ENCODE measurements at regions not wholly inside any gene's neighbourhood (a gene's known extent, or its start where the extent isn't known, plus 50 kb on each side); places are given as distances from the start of the nearest gene placed in this dataset.
"Not testable (repeated sequence)": the region's sequence is repeated elsewhere in the genome, so short reads cannot be mapped to it uniquely, and the experiment has no call there.

DNA sequence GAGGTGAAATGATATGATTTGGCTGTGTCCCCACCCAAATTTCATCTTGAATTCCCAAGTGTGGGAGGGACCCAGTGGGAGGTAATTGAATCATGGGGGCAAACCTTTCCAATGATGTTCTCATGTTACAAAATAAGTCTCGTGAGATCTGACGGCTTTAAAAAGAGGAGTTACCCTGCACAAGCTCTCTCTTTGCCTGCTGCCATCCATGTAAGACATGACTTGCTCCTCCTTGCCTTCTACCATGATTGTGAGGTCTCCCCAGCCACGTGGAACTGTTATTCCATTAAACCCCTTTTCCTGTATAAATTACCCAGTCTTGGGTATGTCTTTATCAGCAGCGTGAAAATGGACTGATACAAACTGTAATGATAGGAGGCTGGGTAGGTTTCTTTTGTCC is 145.1 kb downstream of the AKR1D1 start:
- DNase-seq, result not testable (repeated sequence)

DNA sequence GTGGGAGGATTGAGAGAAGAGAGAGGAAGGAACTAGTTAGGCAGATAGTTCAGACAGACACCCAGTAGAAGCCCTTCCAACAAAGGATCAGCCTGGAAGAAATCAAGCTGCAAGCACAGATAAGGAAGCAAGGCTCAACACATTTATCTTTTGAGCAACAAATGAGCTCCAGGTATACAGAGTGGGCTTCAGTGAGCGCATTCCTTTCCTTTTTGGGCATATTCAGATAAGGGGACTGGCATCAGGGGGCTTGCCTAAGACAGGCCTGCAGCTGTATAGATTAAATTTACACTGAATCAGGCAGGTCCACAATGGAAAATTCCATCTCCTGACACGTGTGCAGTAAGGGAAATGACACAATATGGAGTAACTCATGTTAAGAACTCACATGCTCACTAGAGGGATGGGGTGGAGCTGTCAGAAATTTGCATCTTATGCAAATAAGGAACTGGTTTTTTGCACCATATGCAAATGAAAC is 147.2 kb downstream of the AKR1D1 start:
- no peak for DNase-seq

DNA sequence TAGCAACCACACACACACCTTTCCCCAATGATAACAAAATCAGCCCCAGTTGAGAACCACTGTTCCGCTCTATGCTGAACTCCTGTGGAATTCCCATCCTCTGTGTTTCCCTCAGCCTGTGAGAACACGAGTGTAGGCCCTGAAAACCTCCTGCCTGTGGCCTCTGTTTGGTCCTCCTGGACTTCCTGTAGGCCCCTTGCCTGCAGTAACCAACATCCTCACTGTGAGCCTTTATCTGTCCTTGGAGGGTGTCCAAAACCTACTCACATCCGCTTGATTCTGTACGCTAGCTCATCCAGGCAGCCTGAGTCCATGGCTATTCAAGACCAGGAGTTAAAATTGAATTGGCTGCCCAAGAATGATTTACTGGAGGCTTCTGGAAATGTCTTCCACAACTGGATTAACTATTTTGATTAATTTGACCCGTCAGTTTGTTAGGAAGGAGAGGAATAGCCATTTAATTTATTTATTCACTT is 149.8 kb downstream of the AKR1D1 start:
- DNase-seq, result peak; percentile 4

DNA sequence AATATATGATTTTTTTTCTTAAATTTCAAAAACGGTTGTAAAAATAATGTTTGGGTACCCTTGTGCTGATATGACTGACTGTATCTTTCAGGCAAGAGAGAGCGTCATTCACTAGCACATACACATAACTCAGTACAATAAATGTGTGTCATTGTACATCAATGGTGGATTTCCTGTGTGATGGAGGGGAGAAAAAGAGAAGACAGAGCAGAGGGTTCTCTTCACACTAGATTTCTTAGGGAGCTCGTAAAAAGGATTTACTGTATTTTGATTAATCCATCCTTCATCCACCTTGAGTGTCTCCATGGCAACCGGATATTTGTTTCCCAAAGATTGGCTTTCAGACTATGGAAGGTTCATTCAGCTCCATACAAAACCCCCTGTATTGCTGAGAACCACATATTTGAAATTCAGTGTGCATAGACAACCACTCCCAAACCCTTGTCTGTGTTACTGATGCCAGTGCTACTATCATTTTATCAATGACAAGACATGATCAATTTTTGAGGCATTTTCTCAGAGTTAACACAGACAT is 150.6 kb downstream of the AKR1D1 start:
- no peak for DNase-seq

DNA sequence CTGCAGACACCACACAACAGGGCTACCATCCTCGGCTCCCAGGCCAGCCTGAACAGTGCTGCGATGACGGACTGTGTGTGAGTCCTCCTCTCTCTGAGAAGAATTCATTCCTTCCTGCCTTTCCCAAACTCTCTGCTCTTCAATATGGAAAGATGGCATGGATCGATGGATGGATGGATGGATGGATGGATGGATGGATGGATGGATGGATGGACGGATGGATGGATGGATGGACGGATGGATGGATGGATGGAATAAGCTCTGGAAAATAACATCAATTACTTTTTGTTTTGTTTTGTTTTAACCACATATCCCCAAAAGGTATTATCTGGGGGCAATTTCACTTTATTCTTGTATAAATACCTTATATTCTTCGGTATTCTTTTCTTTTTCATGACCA is 151.9 kb downstream of the AKR1D1 start:
- DNase-seq, result no peak

DNA sequence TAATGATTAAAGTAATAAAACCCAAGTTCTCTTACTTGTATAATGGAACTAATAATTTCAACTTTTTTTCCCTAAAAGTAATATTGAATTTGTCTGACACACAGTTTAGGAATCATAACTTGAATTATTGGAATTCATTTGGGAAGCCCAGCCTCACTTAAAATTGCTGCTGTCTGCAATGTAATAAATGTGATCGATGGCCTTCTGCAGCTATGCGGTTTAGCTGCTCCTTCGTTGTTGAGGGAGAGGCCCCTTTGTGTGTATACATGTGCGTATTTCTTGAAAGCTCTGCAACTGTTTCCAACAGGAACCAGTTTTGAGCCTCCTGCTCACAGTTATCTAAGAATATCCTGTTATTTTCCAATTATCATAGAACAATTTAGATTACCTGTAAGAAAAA is 152.5 kb downstream of the AKR1D1 start:
- peak; percentile 6 for DNase-seq

DNA sequence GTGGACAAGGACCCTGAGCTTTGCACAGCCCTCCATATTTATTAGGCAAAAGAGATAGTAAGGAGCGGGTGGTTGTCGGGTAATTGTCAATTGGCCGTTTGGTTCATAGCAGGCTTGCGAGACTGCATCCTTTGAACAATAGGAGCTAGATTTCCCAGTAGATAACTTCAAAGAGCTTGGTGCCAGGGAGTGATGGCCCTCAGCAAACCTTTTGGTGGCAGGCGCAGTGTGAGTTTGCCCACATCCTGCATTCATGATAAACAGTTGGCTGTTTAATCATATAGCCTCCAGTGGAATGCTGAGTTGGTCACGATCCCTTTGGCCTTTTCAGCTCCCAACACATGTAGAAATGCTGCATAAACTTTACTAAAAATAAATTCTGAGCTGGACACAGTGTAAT is 156.9 kb downstream of the AKR1D1 start:
- DNase-seq, result no peak

DNA sequence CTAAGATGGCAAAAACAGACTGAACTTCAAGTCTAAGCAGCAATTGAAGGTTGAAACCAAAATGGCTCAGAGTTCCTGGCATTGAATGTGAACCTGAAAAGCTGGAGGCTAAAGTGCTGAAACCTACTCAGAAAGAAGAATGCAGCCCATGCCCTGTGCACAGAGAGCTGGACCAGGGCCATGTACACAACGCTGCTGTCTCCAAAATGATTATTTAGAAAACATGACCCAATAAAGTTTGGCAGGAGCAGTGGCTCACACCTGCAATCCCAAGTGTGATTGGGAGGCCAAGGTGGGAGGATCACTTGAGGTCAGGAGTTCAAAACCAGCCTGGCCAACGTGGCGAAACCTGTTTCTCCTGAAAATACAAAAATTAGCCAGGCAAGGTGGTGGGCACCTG is 158.9 kb downstream of the AKR1D1 start:
- DNase-seq, result no peak

DNA sequence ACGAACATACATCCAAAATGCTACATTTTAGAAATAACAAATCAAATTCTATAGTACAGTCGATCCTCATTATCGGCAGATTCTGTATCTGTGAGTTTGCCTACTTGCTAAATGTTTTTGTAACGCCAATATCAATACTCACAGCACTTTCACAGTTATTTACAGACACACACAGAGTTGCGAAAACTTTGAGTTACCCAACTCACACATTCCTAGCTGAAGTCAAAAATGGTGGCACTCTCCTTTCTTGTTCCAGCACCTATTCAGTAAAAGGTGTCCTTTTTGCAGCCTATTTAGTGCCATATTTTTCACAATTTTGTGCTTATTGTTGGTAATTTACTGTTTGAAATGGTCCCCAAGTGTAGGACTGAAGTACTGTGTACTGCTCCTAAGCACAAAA is 161.7 kb downstream of the AKR1D1 start:
- DNase-seq, result no peak

DNA sequence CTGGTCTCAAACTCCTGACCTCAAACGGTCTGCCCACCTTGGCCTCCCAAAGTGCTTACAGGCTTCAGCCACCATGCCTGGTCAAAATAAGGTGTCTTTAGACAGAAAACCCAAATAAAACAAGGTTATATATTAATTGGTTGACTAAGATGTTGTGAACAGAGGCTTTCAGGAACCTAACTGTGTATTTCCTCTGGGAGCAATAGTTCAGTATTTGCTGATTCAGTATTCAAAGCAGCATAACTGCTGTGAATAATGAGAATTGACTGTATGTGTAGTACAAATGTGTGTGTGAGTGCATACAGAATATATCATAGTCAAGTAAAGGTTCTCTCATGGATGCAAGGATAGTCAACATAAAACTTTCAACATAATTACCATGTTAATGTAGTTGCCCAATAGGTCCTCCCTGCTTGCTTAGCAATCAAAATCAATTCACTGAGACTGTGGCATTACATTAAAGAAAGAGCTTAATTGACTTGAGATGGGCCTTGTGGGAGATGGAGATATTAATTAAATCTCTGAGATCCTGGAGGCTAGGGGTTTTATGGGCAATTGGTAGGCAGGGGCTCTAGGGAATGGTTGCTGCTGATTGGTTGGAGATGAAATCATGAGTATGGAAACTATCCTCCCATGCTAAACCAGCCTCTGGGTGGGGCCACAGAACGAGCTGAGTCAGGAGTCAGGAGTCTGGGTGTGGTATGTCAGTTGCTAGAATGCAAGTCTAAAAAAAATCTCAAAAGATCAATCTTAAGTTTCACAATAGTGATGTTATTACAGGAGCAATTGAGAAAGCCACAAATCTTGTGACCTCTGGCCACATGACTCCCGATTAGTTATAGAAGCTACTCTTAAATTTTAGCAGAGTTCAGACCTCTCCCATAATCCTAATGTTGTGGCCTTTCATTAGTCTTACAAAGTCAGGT is 162.7 kb downstream of the AKR1D1 start:
- DNase-seq, result no peak

DNA sequence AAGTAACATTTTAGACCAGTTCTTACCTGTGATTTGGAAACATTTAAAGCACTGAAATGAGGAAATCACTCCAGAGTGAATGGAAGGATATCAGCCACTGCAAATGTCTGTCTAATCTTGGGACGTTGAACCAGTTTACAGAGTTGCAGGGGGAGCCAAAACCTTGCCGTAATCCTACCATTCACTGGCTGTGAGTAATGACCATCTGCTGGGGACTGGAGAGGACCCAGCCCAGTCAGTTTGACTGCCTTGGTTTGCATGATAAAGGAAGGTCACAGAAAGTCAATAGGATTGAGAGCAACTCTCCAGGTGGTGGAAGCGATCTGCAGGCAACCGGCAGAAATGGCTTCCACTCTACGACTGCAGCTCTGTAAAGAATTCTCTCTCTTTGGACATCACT is 167.2 kb downstream of the AKR1D1 start:
- no peak for DNase-seq

DNA sequence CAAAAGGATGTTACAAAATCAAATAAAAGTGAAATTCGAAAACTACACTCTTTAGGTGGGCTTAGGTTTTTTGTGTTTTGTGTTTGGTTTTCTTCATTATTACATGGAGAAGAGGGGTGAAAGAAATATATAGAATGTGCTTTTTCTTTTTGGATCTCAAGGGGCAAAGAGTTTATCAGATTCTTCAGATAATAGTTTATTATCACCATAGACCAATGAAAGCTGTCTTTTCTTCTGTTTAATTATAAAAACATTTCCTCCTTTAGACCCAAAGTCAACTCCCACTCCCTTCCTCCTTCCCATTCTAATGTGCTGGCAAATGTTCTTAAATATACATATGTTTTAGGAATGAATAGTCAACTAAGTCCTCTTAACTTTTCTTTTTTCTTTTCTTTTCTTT is 167.6 kb downstream of the AKR1D1 start:
- DNase-seq, result no peak

DNA sequence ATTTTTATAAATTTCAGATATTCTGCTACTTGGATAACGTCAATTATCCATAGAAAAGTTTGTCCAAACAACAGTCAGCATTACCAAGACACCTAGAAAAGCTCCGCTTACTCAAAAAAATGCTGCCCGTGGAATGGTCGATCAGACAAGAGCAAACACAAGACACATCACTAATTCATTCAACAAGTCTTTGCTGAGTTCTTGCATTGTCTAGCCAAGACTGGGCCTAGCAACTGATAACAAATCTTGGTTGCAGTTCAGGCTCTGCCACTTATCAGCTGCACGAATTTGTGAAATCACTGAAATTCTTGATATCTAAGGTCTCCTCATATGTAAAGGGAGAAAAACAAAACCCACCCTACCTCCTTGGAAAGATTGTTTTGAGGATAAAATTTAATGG is 168.3 kb downstream of the AKR1D1 start:
- no peak for DNase-seq

DNA sequence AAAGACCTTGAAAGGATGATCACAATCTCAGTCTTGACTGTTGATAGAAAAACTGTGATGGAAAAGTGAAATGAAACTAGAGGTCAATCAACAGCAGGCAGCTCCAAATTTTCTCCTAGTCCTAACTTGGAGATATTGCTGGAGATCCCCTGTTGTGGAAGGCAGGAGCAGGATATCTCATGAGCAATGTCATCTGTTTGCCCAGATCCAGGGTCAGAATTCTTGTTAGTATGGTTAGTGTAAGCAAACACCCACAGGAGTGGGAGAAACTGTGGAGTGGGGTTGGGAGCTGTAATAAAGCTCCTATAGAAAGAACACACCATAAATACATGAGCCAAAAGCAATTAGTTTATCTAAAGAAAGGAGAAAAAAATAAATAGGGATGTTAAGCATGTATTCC is 169.0 kb downstream of the AKR1D1 start:
- DNase-seq, result no peak

DNA sequence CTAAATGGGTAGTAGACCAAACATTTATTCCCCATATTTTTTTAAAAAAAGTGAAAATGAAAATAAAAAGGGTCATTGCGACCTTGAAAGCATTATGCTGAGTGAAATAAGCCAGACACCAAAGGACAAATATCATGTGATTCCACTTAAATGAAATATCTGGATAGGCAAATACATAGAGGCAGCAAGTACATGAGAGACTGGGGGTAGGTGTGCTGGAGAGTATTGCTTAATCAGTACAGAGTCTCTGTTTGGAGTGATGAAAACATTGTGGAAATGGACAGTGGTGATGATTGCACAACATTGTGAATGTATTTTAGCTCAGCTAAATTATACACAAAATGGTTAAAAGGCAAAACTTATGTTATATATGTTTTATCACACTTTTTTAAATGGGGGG is 169.4 kb downstream of the AKR1D1 start:
- DNase-seq, result no peak

DNA sequence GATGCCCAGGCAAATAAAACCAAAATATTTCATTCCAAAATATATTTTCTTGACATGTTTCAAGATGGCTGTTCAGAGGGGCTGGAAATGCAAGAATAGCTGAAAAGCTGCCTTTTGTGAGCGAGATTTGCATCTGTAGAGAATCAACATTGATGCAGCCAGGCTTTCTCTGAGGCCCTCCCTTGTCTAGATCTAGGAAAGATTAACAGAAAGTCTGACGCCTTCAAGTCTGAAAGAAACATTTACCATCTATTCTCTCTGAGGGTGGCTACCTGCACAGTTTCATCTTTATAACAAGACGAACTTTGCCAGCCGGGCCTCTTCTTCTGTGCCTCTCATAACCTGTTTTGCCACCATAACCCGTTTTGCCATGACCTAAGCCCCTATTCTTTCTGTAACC is 170.2 kb downstream of the AKR1D1 start:
- no peak for DNase-seq

DNA sequence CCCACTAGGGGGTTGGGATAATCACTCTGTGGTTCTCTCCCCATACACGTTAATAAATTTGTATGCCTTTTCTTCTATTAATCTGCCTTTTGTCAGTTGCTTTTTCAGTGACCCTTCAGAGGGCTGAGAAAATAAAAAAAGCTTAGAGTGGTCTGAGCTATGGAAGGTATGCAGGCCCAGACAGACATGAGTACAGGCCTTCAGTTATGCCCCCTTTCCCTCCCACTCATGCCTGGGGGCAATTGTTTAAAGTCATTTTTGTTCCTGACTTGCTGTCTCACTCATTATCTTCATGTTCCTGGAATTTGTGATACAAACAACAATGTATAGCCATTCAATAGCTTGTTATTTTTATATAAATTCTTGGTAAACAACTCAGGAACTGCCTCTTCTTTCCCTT is 170.8 kb downstream of the AKR1D1 start:
- no peak for DNase-seq

DNA sequence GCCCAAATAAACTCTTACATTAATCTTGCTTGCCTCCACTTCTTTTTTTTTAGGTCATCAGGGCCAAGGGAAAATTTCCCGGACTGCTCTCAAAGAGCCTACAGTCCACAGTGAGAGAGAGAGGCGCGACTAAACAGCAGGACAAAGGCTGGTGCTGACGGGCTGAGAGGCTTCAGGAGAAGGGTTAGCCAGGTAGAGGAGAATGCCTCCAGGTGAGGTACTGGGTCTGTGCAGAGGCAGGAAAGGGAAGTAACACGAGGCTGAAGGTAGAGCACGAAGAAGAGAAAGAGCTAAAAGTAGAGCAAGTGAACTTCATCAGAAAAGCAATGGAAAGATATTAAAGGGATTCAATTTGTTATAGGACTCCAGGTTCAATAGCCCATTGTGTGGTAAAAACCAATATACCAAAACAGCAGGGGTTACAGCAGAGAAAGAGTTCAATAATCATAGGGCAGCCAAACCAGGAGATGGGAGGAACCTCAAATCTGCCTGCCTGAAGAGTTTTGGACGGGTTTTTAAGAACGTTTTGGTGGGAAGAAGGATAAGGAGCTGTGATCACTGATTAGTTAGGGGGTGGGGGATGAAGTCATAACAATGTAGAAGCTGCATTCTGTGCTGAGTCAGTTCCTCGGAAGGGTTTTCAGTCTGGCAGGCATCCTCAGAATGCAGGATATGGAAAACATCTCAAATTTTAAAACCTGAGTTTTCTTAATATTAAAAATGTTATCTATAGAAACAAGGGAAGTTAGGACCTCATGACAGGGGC is 171.5 kb downstream of the AKR1D1 start:
- no peak for DNase-seq

DNA sequence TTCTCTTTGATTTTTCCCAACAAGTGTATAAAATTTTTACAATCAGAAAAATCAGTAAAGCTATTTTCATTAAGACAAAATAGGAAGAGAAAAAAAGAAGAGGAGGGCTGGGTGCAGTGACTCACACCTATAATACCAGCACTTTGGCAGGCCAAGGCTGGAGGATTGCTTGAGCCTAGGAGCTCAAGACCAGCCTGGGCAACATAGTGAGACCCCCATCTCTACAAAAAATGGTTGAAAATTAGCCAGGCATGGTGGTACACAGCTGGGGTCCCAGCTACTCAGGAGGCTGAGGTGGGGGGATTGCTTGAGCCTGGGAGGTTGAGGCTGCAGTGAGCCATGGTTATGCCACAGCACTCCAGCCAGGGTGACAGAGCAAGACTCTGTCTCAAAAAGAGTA is 172.3 kb downstream of the AKR1D1 start:
- DNase-seq, result no peak

DNA sequence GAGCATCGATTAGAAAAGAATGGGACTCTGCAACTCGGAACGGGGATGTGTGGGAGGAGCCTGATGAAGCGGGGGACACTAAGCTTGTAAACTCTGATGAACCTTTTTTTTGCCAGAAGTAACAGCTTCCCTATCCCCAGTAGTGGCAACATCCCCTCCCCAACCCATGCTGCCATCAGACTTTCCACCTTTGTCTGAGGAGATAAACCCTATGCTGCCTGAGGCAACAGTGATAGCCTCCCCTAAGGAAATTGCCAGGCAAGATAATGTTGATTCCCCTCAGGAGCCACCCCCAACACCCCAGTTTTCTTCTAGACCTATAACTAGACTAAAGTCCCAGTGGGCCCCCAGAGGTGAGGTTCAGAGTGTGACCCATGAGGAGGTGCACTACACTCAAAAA is 173.7 kb downstream of the AKR1D1 start:
- DNase-seq, result no peak

DNA sequence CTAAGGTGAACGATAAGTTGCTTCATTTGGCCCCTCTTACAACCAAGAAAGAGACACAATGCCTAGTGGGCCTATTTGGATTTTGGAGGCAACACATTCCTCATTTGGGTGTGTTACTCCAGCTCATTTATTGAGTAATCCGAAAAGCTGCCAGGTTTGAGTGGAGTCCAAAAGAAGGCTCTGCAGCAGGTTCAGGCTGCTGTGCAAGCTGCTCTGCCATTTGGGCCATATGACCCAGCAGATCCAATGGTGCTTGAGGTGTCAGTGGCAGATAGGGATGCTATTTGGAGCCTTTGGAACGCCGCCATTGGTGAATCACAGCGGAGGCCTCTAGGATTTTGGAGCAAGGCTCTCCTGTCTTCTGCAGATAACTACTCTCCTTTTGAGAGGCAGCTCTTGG is 176.4 kb downstream of the AKR1D1 start:
- DNase-seq, result not testable (repeated sequence)

DNA sequence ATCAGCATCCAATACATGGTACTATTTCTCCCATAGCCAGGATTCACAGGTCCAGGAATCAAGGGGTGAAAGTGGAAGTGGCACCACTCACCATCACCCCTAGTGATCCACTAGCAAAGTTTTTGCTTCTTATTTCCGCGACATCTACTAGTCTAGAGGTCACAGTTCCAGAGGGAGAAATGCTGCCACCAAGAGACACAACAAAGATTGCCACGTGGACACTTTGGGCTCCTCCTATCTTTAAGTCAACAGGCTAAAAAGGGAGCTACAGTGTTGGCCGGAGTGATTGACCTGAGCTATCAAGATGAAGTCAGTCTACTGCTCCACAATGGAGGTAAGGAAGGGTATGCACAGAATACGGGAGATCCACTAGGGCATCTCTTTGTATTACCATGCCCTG is 178.2 kb downstream of the AKR1D1 start:
- DNase-seq, result no peak

DNA sequence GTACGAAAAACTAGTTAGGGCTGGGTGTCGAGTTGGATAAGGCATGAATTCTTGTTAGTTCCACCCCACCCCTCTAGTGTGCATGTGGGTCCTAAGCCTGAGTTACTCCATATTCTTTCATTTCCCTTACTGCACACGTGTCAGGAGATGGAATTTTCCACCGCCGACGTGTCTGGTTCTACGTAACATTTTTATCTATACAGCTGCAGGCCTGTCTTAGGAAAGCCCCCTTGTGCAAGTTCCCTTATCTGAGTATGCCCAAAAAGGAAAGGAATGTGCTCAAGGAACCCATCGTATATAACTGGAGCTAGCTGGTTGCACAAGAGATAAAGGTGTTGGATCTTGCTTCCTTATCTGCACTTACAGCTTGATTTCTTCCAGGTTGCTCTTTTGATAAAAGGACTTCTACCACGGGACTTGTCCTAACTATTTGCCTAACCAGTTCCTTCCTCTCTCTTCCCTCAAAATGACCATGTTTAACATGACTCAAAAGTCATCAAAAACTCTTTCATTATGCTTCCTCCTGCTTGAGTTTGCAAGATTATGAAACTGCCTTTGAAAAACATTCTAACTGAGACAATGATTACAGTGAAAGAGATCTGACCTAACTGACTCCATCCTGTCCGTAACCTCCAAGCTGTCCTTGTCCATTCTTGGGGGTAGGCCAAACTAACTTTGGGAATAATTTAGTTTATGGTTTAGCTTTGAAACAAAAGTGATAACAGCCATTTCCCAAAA is 181.4 kb downstream of the AKR1D1 start:
- peak; percentile 9 for DNase-seq

Measured in fibroblast of skin of right quadriceps (primary cell).